ENCODE measurements at regions not wholly inside any gene's neighbourhood (a gene's known extent, or its start where the extent isn't known, plus 50 kb on each side); places are given as distances from the start of the nearest gene placed in this dataset.
A peak's percentile ranks its signal among the peaks of the same experiment; 100 is the strongest.

DNA sequence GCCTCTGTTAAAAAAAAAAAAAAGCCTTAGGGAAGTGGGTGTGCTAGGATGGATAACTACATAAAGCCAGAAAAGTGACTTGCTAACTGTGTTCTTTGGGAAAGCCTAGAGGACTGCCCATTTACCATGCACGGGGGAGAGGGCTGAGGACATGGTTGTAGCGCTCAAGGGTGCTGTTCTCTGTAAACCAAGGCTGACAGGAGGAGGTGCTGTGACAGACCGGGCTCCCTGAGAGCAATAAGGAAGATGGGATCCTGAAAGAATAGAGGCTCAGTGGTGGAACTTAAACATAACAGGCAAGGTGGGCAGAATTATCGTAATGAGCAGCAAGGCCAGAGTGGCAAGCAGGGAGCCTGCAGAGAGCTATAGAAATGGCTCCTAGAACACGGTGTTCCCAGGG lies 98.5 kb upstream of the DISP3 start:
- Histone ChIP-seq H4K20me1 (ENCODE audit: insufficient read depth, low read length) (no peaks in the 10 kb centered on the region), H3K4me1 (ENCODE audit: control insufficient read depth in 1 of 2, insufficient read depth in 2 of 2, low read length in 2 of 2) (no peaks in the 10 kb centered on the region), H3K4me3 (replicated peaks in 1 of 3; ENCODE audit: low read depth in 2 of 3, low read length in 3 of 3) (no peak overlapping the region), H3K36me3 (replicated peaks in 1 of 2; ENCODE audit: control insufficient read depth in 1 of 2, insufficient read depth in 2 of 2, low read length in 2 of 2) (no peaks in the 10 kb centered on the region), H2AFZ (ENCODE audit: insufficient read depth, low read depth, low read length, poor library complexity, severe bottlenecking) (no peak overlapping the region), H3K9ac (ENCODE audit: insufficient read depth, low read length, poor library complexity, severe bottlenecking) (no peak overlapping the region), H3K79me2 (ENCODE audit: insufficient read depth, low read length) (no peaks in the 10 kb centered on the region), H3K27me3 (ENCODE audit: control insufficient read depth in 2 of 2, insufficient read depth in 2 of 2, low read length in 2 of 2) (no peaks in the 10 kb centered on the region), H3K9me3 (replicated peaks in 1 of 2; ENCODE audit: control insufficient read depth in 1 of 2, insufficient read depth in 1 of 2, low read length in 2 of 2) (no peaks in the 10 kb centered on the region), H3K27ac (ENCODE audit: low read depth in 1 of 2, low read length in 2 of 2) (no peak overlapping the region), H3K4me2 (replicated peaks; ENCODE audit: extremely low read depth, low read length, poor library complexity, severe bottlenecking) (no peak overlapping the region)
- intact Hi-C loops (cut with micrococcal nuclease): no loop called here
- H3K4me1 Mint-ChIP-seq: peaks cover 9% of the 10 kb centered on the region
- TF ChIP-seq, protein P1, sequence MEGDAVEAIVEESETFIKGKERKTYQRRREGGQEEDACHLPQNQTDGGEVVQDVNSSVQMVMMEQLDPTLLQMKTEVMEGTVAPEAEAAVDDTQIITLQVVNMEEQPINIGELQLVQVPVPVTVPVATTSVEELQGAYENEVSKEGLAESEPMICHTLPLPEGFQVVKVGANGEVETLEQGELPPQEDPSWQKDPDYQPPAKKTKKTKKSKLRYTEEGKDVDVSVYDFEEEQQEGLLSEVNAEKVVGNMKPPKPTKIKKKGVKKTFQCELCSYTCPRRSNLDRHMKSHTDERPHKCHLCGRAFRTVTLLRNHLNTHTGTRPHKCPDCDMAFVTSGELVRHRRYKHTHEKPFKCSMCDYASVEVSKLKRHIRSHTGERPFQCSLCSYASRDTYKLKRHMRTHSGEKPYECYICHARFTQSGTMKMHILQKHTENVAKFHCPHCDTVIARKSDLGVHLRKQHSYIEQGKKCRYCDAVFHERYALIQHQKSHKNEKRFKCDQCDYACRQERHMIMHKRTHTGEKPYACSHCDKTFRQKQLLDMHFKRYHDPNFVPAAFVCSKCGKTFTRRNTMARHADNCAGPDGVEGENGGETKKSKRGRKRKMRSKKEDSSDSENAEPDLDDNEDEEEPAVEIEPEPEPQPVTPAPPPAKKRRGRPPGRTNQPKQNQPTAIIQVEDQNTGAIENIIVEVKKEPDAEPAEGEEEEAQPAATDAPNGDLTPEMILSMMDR (IDR thresholded peaks at IDR 0.05): no peak
- H3K27ac Mint-ChIP-seq: no peak overlapping the region
- H3K9me3 Mint-ChIP-seq: peaks cover 0 to 9% (median 2%) of the 10 kb centered on the region in 7 donors
- no peak for DNase-seq
- WGBS (ENCODE audit: insufficient coverage): 90% methylated on average over 3 of the region's 5 CpGs
- H3K36me3 Mint-ChIP-seq: no peaks in the 10 kb centered on the region
- H3K27me3 Mint-ChIP-seq (ENCODE audit: low read depth in 3 of 3): peaks cover 0 to 6% (median 5%) of the 10 kb centered on the region in 3 donors
- H3K4me3 Mint-ChIP-seq: no peak overlapping the region

DNA sequence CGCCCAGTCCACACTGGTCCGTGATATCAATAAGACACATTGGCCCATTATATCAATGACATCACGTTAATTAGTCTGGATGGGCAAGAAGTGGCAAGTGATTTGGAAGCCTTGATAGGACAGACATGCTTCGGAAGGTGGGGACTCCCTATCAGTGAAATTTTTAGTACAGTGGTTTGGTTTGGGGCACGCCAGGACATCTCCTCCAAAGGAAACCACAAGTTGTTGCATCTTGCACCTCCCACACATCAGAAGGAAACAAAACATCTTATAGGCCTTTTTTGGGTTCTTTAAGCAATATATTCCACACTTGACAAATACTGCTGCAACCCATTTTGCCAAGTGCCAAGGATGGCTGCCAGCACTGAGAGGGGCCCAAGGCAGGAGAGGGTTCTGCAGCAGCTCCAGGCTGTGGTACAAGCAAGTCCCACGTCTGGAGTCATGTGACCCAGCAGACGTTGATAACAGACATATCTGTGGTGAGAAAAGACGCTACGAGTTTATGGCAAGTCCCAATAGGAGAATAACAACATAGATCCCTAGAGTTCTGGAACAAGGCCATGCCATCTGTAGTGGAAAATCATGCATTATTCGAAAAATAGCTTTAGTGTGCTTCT lies 95.3 kb upstream of the DISP3 start:
- no peaks in the 10 kb centered on the region for H4K20me1 ChIP-seq (ENCODE audit: insufficient read depth, low read length)
- no peaks in the 10 kb centered on the region for H3K4me1 ChIP-seq (ENCODE audit: control insufficient read depth in 1 of 2, insufficient read depth in 2 of 2, low read length in 2 of 2)
- no peaks in the 10 kb centered on the region for H3K27me3 ChIP-seq (ENCODE audit: control insufficient read depth in 2 of 2, insufficient read depth in 2 of 2, low read length in 2 of 2)
- TF ChIP-seq, protein P1 (IDR thresholded peaks at IDR 0.05): no peak
- H3K36me3 Mint-ChIP-seq: no peaks in the 10 kb centered on the region
- intact Hi-C loops (cut with micrococcal nuclease): no loop called here
- no peaks in the 10 kb centered on the region for H3K9me3 ChIP-seq (replicated peaks in 1 of 2; ENCODE audit: control insufficient read depth in 1 of 2, insufficient read depth in 1 of 2, low read length in 2 of 2)
- no peaks in the 10 kb centered on the region for H3K79me2 ChIP-seq (ENCODE audit: insufficient read depth, low read length)
- H3K4me2 ChIP-seq (replicated peaks; ENCODE audit: extremely low read depth, low read length, poor library complexity, severe bottlenecking): no peak overlapping the region
- peak overlapping the region in 1 of 7 donors; percentile 23 for H3K27ac Mint-ChIP-seq
- H3K4me3 ChIP-seq (replicated peaks in 1 of 3; ENCODE audit: low read depth in 2 of 3, low read length in 3 of 3): no peak overlapping the region
- no peak overlapping the region for H3K9ac ChIP-seq (ENCODE audit: insufficient read depth, low read length, poor library complexity, severe bottlenecking)
- no peak overlapping the region for H3K27ac ChIP-seq (ENCODE audit: low read depth in 1 of 2, low read length in 2 of 2)
- 43% methylated on average over 4 of the region's 10 CpGs for WGBS (ENCODE audit: insufficient coverage)
- H3K4me3 Mint-ChIP-seq: no peak overlapping the region
- no peak for DNase-seq
- H3K4me1 Mint-ChIP-seq: peaks cover 9% of the 10 kb centered on the region
- H3K9me3 Mint-ChIP-seq: peaks cover 0 to 9% (median 2%) of the 10 kb centered on the region in 7 donors
- no peak overlapping the region for H2AFZ ChIP-seq (ENCODE audit: insufficient read depth, low read depth, low read length, poor library complexity, severe bottlenecking)
- peaks cover 2 to 9% (median 8%) of the 10 kb centered on the region in 3 donors for H3K27me3 Mint-ChIP-seq (ENCODE audit: low read depth in 3 of 3)
- H3K36me3 ChIP-seq (replicated peaks in 1 of 2; ENCODE audit: control insufficient read depth in 1 of 2, insufficient read depth in 2 of 2, low read length in 2 of 2): no peaks in the 10 kb centered on the region

Data from CD14-positive monocyte (primary cell).